Choroid plexus epithelial cell (primary cell): ENCODE measurements at regions not wholly inside any gene's neighbourhood (a gene's known extent, or its start where the extent isn't known, plus 50 kb on each side); places are given as distances from the start of the nearest gene placed in this dataset.

Experiments
- DNase-seq: peaks from one replicate; pipeline ENCODE4 v3.0.0-alpha.2; 2010; ENCODE audit warnings: low read depth
- H3K4me3 ChIP-seq: 2 replicates; pipeline ENCODE4 v1.5.1; 2011; ENCODE audit warnings: low read depth, mild to moderate bottlenecking, control low read depth, low read length, moderate library complexity
- TF ChIP-seq, protein P1 (sequence below): conservative IDR thresholded peaks from 2 replicates; pipeline ENCODE4 v1.5.1; 2011; ENCODE audit warnings: low read depth, mild to moderate bottlenecking, control low read depth, inconsistent platforms, low read length, moderate library complexity

DNA sequence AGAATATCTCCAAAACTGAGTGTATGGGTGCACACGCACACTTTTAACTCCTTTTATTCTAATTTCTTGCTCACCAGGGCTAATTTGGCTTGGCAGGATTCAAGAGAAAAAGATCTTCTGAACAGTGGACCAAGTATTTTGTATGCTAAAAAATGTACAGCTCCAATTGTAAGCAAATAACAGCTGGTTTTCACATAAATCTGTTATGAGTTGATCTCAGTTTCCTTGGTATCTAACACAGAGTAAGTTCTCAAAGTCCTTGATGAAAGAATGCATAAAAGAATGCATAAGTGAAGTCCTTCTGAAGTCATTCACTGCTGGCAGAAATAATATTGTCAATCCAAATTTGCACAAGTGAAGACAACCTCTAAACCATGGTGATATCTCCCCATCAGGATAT, 213.0 kb downstream of the OMA1 start:
- no peak overlapping the region for H3K4me3 ChIP-seq
- DNase-seq = no peak
- TF ChIP-seq, protein P1, sequence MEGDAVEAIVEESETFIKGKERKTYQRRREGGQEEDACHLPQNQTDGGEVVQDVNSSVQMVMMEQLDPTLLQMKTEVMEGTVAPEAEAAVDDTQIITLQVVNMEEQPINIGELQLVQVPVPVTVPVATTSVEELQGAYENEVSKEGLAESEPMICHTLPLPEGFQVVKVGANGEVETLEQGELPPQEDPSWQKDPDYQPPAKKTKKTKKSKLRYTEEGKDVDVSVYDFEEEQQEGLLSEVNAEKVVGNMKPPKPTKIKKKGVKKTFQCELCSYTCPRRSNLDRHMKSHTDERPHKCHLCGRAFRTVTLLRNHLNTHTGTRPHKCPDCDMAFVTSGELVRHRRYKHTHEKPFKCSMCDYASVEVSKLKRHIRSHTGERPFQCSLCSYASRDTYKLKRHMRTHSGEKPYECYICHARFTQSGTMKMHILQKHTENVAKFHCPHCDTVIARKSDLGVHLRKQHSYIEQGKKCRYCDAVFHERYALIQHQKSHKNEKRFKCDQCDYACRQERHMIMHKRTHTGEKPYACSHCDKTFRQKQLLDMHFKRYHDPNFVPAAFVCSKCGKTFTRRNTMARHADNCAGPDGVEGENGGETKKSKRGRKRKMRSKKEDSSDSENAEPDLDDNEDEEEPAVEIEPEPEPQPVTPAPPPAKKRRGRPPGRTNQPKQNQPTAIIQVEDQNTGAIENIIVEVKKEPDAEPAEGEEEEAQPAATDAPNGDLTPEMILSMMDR = no peak

DNA sequence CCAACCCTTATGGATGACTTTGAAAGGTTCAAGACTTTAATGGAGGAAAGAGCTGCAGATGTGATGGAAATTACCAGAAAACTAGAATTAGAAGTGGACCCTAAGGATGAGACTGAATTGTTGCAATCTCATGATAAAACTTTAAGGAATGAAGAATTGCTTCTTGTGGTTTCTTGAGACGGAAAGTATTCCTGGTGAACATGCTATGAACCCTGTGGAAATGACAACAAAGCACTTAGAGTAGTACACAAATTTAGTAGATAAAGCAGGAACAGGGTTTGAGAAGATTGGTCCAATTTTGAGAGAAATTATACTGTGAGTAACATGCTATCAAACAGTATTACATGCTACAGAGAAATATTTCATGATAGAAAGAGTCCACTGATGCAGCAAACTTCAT, 215.4 kb downstream of the OMA1 start:
- TF ChIP-seq, protein P1 = no peak
- H3K4me3 ChIP-seq = no peak overlapping the region
- peak; percentile 30 for DNase-seq

DNA sequence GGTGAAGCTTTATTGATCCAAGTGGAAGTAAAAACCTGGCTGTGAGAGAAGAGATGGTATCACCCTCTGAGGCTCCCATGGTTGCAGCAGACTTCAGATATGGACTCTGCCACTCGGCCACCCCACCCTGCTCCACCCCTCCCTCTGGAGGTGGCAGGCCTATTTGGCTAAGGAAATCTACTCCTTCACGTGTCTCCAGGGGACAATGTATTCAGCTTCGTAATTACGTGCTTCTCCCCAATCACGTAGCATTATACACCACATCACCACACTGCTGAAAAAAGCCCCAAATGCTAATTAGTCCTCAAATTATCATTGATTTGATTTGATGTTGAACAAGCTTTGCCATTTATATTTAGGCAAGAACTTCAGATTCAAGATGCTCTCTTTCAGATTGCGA, 220.7 kb downstream of the OMA1 start:
- H3K4me3 ChIP-seq = no peak overlapping the region
- TF ChIP-seq, protein P1 = no peak
- no peak for DNase-seq

DNA sequence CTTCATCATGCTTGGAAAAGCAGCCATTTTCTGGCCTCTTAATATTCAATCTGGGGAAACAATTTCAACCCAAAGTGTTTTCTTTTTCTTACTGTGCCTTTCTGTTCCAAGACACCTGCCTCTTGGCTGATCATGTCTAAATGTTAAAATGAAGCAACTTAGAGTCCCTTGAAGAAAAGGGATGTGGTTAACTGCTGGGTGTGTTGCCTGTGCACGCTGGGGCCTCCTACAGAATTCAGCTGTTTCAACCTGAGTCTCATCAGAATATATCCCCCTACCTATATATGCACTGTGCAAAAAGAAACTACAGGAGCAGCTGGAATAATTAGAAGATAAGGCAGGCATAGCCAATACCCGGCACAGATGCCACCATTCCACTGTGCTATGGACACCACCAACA, 222.0 kb downstream of the OMA1 start:
- DNase-seq = no peak
- H3K4me3 ChIP-seq = no peak overlapping the region
- TF ChIP-seq, protein P1 = no peak

DNA sequence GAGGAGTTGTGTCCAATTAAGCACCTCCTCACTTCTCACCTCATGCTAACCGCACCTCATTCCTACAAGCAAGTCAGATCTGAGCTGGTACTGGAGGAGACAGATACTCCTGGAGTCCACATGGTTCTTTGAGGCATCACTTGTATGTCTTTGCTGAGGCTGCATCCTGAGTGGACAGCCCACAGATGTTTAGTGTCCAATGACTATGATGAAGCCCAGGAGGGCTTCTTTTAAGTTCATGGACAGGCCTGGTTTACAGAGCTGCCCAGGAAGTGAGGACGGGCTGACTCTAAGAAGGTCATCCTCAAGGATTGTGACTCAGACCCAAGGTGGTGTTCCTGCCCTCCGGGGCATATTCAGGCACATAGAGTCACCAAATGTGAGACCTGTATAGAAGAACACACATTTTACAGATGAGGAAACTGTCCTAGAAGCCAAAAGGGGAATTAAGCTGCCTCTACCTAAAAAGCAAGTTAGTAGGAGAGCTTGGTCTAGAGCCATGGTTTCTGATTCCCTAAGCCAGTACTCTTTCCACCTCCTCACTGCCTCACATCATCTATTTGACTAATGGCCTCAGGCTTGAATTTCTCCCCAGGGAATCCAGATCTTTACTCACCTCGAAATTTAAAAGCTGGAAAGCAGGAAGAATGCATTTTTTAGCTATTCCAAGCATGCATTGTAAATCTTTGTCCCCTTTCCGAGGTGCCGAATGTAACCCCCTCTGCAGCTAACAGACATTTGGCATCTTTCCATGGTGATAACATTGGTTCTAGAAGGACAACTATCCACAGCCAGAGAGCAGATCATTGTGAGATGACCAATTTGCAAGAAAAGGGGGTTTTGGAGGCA, 228.1 kb downstream of the OMA1 start:
- TF ChIP-seq, protein P1 = no peak
- H3K4me3 ChIP-seq = no peak overlapping the region
- no peak for DNase-seq

DNA sequence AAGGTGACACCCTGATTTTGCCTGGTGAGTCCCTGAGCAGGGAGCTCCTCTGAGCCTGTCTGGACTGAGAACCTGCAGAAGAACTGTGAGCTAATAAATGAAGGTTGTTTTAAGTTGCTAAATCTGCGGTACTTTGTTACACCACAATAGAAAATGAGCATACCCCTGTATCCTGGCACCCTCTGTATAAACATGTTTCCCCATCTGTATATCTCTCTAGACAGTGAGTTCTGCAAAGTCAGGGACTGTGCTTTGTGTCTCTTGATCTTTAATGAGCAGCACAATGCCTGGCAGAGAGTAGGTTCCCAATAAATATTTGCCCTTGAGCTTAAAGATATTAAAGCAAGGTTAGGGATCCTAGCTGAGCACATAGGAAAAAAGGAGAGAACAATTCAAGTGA, 228.8 kb downstream of the OMA1 start:
- no peak for DNase-seq
- TF ChIP-seq, protein P1 = no peak
- H3K4me3 ChIP-seq = no peak overlapping the region

DNA sequence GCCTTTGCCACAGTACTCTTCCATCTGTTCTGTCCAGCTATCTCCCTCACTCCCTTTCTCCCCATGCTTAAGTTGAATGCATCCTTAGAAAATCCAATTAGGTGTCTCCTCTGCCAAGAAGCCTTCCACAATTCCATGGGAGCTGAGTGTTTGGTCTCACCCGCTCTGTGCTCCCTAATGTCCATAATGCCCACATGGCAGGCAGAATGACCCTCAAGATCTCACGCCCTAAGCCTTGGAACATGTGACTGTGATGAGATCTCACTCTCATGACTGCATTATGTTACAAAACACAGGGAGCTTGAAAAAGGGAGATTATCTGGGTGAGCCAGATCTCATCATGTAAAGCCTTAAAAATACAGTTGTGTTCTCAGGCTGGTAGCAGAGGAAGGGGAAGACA, 229.4 kb downstream of the OMA1 start:
- no peak overlapping the region for H3K4me3 ChIP-seq
- TF ChIP-seq, protein P1 = no peak
- DNase-seq = no peak
